C4-2B (cell line): ENCODE measurements at regions not wholly inside any gene's neighbourhood (a gene's known extent, or its start where the extent isn't known, plus 50 kb on each side); places are given as distances from the start of the nearest gene placed in this dataset.

Experiments used
- CTCF ChIP-seq: fragments of 450-650 bp; conservative IDR thresholded peaks from 2 replicates; pipeline ENCODE4 v1.5.1; 2017; ENCODE audit warnings: mild to moderate bottlenecking
- ZFX ChIP-seq: fragments of 450-650 bp; IDR thresholded peaks from 2 replicates; pipeline ENCODE4 v1.6.1; 2017

GRCh38 chr22:49031746-49032330 lies 795.8 kb downstream of the BRD1 start:
- TF ChIP-seq CTCF (no peak), ZFX (no peak)
